Testis (tissue), 2 donors: ENCODE measurements at regions not wholly inside any gene's neighbourhood (a gene's known extent, or its start where the extent isn't known, plus 50 kb on each side); places are given as distances from the start of the nearest gene placed in this dataset.
"Not testable (repeated sequence)": the region's sequence is repeated elsewhere in the genome, so short reads cannot be mapped to it uniquely, and the experiment has no call there.

Experiments used
- POLR2A ChIP-seq: fragments of 450-650 bp; IDR thresholded peaks from one replicate; pipeline ENCODE4 v1.6.1; 2017; ENCODE audit warnings: antibody characterized with exemption, mild to moderate bottlenecking, moderate library complexity
- TF ChIP-seq, protein P1 (sequence below), 3 experiments: fragments of 450-650 bp in 2 of 3; fragments of 200-600 bp in 1 of 3; sonication (generic) in 1 of 3; IDR thresholded peaks; one replicate each; pipeline ENCODE4 v1.5.1; 2016 to 2019; ENCODE audit warnings: antibody characterized with exemption in 3 of 3, mild to moderate bottlenecking in 2 of 3, moderate library complexity in 1 of 3

DNA sequence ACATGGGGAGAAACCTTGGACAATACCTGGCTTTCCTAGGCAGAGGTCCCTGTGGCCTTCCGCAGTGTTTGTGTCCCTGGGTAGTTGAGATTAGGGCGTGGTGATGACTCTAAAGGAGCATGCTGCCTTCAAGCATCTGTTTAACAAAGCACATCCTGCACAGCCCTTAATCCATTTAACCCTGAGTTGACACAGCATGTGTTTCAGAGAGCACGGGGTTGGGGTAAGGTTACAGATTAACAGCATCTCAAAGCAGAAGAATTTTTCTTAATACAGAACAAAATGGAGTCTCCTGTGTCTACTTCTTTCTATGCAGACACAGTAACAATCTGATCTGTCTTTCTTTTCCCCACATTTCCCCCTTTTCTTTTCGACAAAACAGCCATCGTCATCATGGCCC, 244.7 kb upstream of the PRKCQ start:
- not testable (repeated sequence) for TF ChIP-seq POLR2A
- TF ChIP-seq, protein P1, sequence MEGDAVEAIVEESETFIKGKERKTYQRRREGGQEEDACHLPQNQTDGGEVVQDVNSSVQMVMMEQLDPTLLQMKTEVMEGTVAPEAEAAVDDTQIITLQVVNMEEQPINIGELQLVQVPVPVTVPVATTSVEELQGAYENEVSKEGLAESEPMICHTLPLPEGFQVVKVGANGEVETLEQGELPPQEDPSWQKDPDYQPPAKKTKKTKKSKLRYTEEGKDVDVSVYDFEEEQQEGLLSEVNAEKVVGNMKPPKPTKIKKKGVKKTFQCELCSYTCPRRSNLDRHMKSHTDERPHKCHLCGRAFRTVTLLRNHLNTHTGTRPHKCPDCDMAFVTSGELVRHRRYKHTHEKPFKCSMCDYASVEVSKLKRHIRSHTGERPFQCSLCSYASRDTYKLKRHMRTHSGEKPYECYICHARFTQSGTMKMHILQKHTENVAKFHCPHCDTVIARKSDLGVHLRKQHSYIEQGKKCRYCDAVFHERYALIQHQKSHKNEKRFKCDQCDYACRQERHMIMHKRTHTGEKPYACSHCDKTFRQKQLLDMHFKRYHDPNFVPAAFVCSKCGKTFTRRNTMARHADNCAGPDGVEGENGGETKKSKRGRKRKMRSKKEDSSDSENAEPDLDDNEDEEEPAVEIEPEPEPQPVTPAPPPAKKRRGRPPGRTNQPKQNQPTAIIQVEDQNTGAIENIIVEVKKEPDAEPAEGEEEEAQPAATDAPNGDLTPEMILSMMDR (IDR thresholded peaks at IDR 0.05), result not testable (repeated sequence)
